Smooth muscle cell (in vitro differentiated cells): ENCODE measurements at regions not wholly inside any gene's neighbourhood (a gene's known extent, or its start where the extent isn't known, plus 50 kb on each side); places are given as distances from the start of the nearest gene placed in this dataset.

Experiments
- DNase-seq: peaks from one replicate; lab custom pipeline; 2025; ENCODE audit not compliant: unreplicated experiment; lab: John Stamatoyannopoulos, UW
- H2AFZ ChIP-seq: fragments of 200-600 bp; sonication (generic); 2 replicates; pipeline ENCODE4 v1.6.0; 2016; ENCODE audit warnings: antibody characterized with exemption, low read depth, mild to moderate bottlenecking
- H3F3A ChIP-seq: fragments of 200-600 bp; sonication (generic); 2 replicates; pipeline ENCODE4 v1.6.0; 2017; ENCODE audit warnings: antibody characterized with exemption, low read depth
- H3K27ac ChIP-seq: fragments of 200-600 bp; sonication (generic); 2 replicates; pipeline ENCODE4 v1.5.1; 2016; ENCODE audit warnings: low read depth, mild to moderate bottlenecking
- H3K27me3 ChIP-seq: fragments of 200-600 bp; sonication (generic); 2 replicates; pipeline ENCODE4 v1.6.1; 2016; ENCODE audit warnings: low read depth, mild to moderate bottlenecking
- H3K36me3 ChIP-seq: fragments of 200-600 bp; sonication (generic); 2 replicates; pipeline ENCODE4 v1.5.1; 2016; ENCODE audit warnings: low read depth
- H3K4me1 ChIP-seq: fragments of 200-600 bp; sonication (generic); 2 replicates; pipeline ENCODE4 v1.5.1; 2016; ENCODE audit warnings: low read depth
- H3K4me2 ChIP-seq: fragments of 200-600 bp; sonication (generic); 2 replicates; pipeline ENCODE4 v1.6.0; 2016; ENCODE audit warnings: mild to moderate bottlenecking
- H3K4me3 ChIP-seq: fragments of 200-600 bp; sonication (generic); 2 replicates; pipeline ENCODE4 v1.5.1; 2016; ENCODE audit warnings: mild to moderate bottlenecking
- H3K79me2 ChIP-seq: fragments of 200-600 bp; sonication (generic); 2 replicates; pipeline ENCODE4 v1.6.0; 2016; ENCODE audit warnings: low read depth, mild to moderate bottlenecking
- H3K9ac ChIP-seq: fragments of 200-600 bp; sonication (generic); 2 replicates; pipeline ENCODE4 v1.6.0; 2016; ENCODE audit warnings: low read depth
- H3K9me3 ChIP-seq: fragments of 200-600 bp; sonication (generic); replicated peaks from 2 replicates; pipeline ENCODE4 v1.5.1; 2016; ENCODE audit warnings: low read depth
- H4K20me1 ChIP-seq: fragments of 200-600 bp; sonication (generic); 2 replicates; pipeline ENCODE4 v1.6.0; 2016; ENCODE audit warnings: low read depth
- WGBS: methylation state at CpG from one replicate; pipeline ENCODE4 v1.1.7; 2016; ENCODE audit warnings: low lambda C conversion rate; 5-methylcytosine and 5-hydroxymethylcytosine counted together
- TF ChIP-seq, protein P1 (sequence below): fragments of 200-600 bp; sonication (generic); IDR thresholded peaks from 2 replicates; pipeline ENCODE4 v1.5.1; 2017; ENCODE audit warnings: borderline replicate concordance, mild to moderate bottlenecking, antibody characterized with exemption; ENCODE audit not compliant: insufficient read depth, poor library complexity, severe bottlenecking

DNA sequence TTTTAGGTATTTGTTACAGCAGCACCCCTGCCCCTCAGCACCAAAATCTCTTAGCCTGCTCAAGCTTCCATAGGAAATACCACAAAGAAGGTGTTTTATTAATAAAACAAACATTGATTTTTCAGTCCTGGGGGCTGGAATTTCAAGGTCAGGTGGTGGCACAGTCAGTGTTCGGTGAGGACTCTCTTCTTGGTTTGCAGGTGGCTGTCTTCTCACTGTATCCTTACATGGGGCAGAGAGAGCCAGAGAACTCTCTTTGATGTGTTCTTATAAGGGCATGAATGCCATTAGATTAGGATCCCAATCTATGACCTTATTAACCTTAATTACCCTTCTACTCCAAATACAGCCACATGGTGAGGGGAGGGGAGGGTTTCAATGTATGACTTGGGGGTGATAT lies 112.3 kb upstream of the PFKP start:
- Histone ChIP-seq H3K9me3 (no peaks in the 10 kb centered on the region), H3K27me3 (no peaks in the 10 kb centered on the region), H3K36me3 (no peaks in the 10 kb centered on the region), H3K79me2 (no peaks in the 10 kb centered on the region), H4K20me1 (no peaks in the 10 kb centered on the region), H2AFZ (no peak overlapping the region), H3F3A (no peaks in the 10 kb centered on the region), H3K4me2 (no peak overlapping the region), H3K9ac (no peak overlapping the region), H3K27ac (no peak overlapping the region), H3K4me1 (no peaks in the 10 kb centered on the region), H3K4me3 (no peak overlapping the region)
- 88% methylated on average over 1 of the region's 1 CpG for whole genome bisulfite sequencing
- no peak for DNase-seq
- TF ChIP-seq, protein P1, sequence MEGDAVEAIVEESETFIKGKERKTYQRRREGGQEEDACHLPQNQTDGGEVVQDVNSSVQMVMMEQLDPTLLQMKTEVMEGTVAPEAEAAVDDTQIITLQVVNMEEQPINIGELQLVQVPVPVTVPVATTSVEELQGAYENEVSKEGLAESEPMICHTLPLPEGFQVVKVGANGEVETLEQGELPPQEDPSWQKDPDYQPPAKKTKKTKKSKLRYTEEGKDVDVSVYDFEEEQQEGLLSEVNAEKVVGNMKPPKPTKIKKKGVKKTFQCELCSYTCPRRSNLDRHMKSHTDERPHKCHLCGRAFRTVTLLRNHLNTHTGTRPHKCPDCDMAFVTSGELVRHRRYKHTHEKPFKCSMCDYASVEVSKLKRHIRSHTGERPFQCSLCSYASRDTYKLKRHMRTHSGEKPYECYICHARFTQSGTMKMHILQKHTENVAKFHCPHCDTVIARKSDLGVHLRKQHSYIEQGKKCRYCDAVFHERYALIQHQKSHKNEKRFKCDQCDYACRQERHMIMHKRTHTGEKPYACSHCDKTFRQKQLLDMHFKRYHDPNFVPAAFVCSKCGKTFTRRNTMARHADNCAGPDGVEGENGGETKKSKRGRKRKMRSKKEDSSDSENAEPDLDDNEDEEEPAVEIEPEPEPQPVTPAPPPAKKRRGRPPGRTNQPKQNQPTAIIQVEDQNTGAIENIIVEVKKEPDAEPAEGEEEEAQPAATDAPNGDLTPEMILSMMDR, result no peak

DNA sequence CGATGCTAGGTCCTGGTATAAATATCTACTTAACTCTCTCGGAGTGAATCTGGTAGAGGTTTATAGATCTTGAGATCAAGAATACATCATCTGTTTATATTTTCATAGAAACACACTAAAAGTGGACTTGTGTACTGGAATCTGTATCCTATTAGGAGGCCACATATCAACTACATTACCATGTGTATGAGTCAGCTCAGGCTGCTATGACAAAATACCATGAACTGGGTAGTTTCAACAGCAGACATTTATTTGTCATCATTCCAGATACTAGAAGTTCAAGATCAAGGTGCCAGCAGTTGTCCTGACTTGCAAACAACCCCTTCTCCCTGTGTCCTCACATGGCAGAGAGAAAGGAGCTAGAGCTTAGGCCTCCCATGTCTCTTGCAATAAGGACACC lies 113.9 kb upstream of the PFKP start:
- H4K20me1 ChIP-seq, result no peaks in the 10 kb centered on the region
- H3K79me2 ChIP-seq, result no peaks in the 10 kb centered on the region
- H3K4me3 ChIP-seq, result no peak overlapping the region
- WGBS, result 48% methylated on average over 2 of the region's 2 CpGs
- H3K4me2 ChIP-seq, result no peak overlapping the region
- H3K36me3 ChIP-seq, result no peaks in the 10 kb centered on the region
- no peak for DNase-seq
- H3K27me3 ChIP-seq, result no peaks in the 10 kb centered on the region
- H3K4me1 ChIP-seq, result no peaks in the 10 kb centered on the region
- H3K9ac ChIP-seq, result no peak overlapping the region
- no peaks in the 10 kb centered on the region for H3K9me3 ChIP-seq
- no peak overlapping the region for H2AFZ ChIP-seq
- H3F3A ChIP-seq, result no peaks in the 10 kb centered on the region
- no peak overlapping the region for H3K27ac ChIP-seq
- TF ChIP-seq, protein P1, result no peak

DNA sequence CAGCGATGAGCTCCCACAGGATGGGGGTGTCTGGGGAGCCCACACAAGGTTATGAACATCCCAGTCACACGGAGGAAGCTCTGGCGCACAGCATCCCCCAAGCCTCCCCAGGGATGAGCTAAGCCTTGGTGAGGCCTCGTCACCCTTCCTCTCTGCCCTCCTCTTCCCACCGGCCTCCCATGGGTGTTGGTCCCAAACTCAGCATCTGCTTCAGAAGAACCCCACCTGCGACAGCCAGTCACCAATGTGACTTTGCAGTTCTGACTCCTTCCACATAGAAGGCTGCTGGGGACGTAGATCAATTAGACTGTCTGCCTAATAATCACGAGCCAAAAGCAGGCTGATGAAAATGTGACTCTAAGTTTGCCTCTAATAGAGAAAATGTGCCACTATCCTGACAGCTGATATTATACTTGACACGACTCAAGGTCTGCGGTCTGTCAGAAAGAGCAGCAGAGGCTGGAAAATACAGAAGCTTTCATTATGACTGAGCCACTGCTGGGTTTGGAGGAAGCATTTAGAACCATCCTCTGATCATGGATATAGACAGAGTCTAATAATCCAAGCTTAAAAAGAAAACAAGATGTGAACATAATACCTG lies 116.0 kb upstream of the PFKP start:
- no peaks in the 10 kb centered on the region for H3K9me3 ChIP-seq
- no peak overlapping the region for H2AFZ ChIP-seq
- H3K27ac ChIP-seq, result no peak overlapping the region
- TF ChIP-seq, protein P1, result no peak
- peak overlapping the region; percentile 46 for H3K9ac ChIP-seq
- no peaks in the 10 kb centered on the region for H3K36me3 ChIP-seq
- H3K4me1 ChIP-seq, result no peaks in the 10 kb centered on the region
- no peaks in the 10 kb centered on the region for H4K20me1 ChIP-seq
- 94% methylated on average over 10 of the region's 10 CpGs for WGBS
- no peak for DNase-seq
- H3K4me3 ChIP-seq, result no peak overlapping the region
- no peak overlapping the region for H3K4me2 ChIP-seq
- H3F3A ChIP-seq, result no peaks in the 10 kb centered on the region
- no peaks in the 10 kb centered on the region for H3K79me2 ChIP-seq
- no peaks in the 10 kb centered on the region for H3K27me3 ChIP-seq

DNA sequence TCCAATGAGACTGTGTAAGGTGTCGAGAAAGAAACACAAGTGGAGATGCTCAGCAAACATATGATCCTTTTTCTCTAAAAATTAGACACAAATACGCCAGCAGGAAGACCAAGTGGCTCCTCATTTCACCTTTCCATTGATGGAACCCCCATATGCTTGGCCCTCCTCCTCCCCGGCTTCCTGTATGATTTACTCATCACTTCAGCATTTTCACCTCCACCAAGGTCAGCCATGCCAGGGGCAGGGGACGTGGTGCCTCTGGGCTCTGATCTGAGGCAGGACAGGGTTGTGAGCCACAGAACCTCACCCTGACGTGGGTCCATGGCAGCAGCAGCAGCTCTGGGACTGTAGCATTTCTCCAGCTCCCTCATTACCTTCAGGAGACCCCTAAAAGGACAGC lies 116.8 kb upstream of the PFKP start:
- no peak for DNase-seq
- H3F3A ChIP-seq, result no peaks in the 10 kb centered on the region
- H3K9me3 ChIP-seq, result no peaks in the 10 kb centered on the region
- no peak overlapping the region for H3K4me2 ChIP-seq
- H3K9ac ChIP-seq, result peak overlapping the region; percentile 46
- H3K27ac ChIP-seq, result no peak overlapping the region
- H3K4me1 ChIP-seq, result no peaks in the 10 kb centered on the region
- no peaks in the 10 kb centered on the region for H3K79me2 ChIP-seq
- H3K27me3 ChIP-seq, result no peaks in the 10 kb centered on the region
- TF ChIP-seq, protein P1, result no peak
- H3K36me3 ChIP-seq, result no peaks in the 10 kb centered on the region
- H4K20me1 ChIP-seq, result no peaks in the 10 kb centered on the region
- H2AFZ ChIP-seq, result no peak overlapping the region
- no peak overlapping the region for H3K4me3 ChIP-seq
- WGBS, result 94% methylated on average over 5 of the region's 5 CpGs
